Naive thymus-derived CD4-positive, alpha-beta T cell (primary cell): ENCODE measurements at regions not wholly inside any gene's neighbourhood (a gene's known extent, or its start where the extent isn't known, plus 50 kb on each side); places are given as distances from the start of the nearest gene placed in this dataset.
A peak's percentile ranks its signal among the peaks of the same experiment; 100 is the strongest.

ENCODE experiments used
- ATAC-seq: fragments of 150-1000 bp; cut with Tn5 transposase; 2 replicates; pipeline ENCODE4 v1.10.0; 2021; ENCODE audit warnings: mild to moderate bottlenecking, moderate library complexity
- CTCF ChIA-PET: fragments of 350-600 bp; sonication (Branson Sonifier 250); formaldehyde crosslinking; loops from one replicate; lab custom pipeline; 2021; ENCODE audit warnings: antibody characterized with exemption; lab: Charles Lee
- POLR2A ChIA-PET: fragments of 350-600 bp; sonication (Branson Sonifier 250); formaldehyde crosslinking; loops from one replicate; lab custom pipeline; 2021; ENCODE audit warnings: antibody characterized with exemption, inconsistent platforms; lab: Charles Lee
- DNase-seq, 9 donors: peaks; one replicate each; pipeline versions ENCODE4 v3.0.0 to v3.0.0-alpha.2; 2020 to 2022; ENCODE audit warnings: mixed read lengths in 1 of 9
- H3K27ac ChIP-seq: one replicate; pipeline ENCODE4 v1.7.0; 2013; ENCODE audit warnings: mild to moderate bottlenecking, low read depth, low read length, moderate library complexity
- H3K27me3 ChIP-seq, 2 donors: one replicate each; pipeline ENCODE4 v1.7.0; 2013; ENCODE audit warnings: low read length in 2 of 2, mild to moderate bottlenecking in 2 of 2, moderate library complexity in 2 of 2; ENCODE audit not compliant: control insufficient read depth in 2 of 2, insufficient read depth in 2 of 2
- H3K36me3 ChIP-seq, 3 experiments: 1 replicate in 2 of 3; 2 replicates in 1 of 3; pipeline ENCODE4 v1.7.0; 2013; ENCODE audit warnings: low read length in 3 of 3, mild to moderate bottlenecking in 3 of 3, moderate library complexity in 1 of 3; ENCODE audit not compliant: insufficient read depth in 3 of 3, control insufficient read depth in 2 of 3
- H3K4me1 ChIP-seq, 2 donors: one replicate each; pipeline ENCODE4 v1.7.0; 2013; ENCODE audit warnings: low read length in 2 of 2, mild to moderate bottlenecking in 2 of 2, moderate library complexity in 1 of 2; ENCODE audit not compliant: control insufficient read depth in 2 of 2, insufficient read depth in 2 of 2
- H3K4me3 ChIP-seq: 2 replicates; pipeline ENCODE4 v1.7.0; 2013; ENCODE audit warnings: mild to moderate bottlenecking, low read length
- H3K9me3 ChIP-seq, 3 experiments: 1 replicate in 2 of 3; 2 replicates in 1 of 3; pipeline ENCODE4 v1.7.0; 2013; ENCODE audit warnings: low read length in 3 of 3; ENCODE audit not compliant: control insufficient read depth in 2 of 3
- H3K27ac Mint-ChIP-seq, 9 donors: one replicate each; pipeline ENCODE4 v1.8.0; 2020 to 2022; ENCODE audit warnings: mixed read lengths in 9 of 9, mild to moderate bottlenecking in 8 of 9, moderate library complexity in 5 of 9, inconsistent platforms in 2 of 9
- H3K27me3 Mint-ChIP-seq, 5 donors: one replicate each; pipeline ENCODE4 v1.8.0; 2021 to 2022; ENCODE audit warnings: mixed read lengths in 5 of 5, mild to moderate bottlenecking in 1 of 5
- H3K36me3 Mint-ChIP-seq, 5 donors: one replicate each; pipeline ENCODE4 v1.8.0; 2020 to 2022; ENCODE audit warnings: mixed read lengths in 5 of 5, mild to moderate bottlenecking in 3 of 5, inconsistent platforms in 1 of 5
- H3K4me1 Mint-ChIP-seq, 7 donors: one replicate each; pipeline ENCODE4 v1.8.0; 2020 to 2022; ENCODE audit warnings: mixed read lengths in 7 of 7, mild to moderate bottlenecking in 3 of 7, inconsistent platforms in 1 of 7
- H3K4me3 Mint-ChIP-seq, 10 donors: one replicate each; pipeline ENCODE4 v1.8.0; 2020 to 2022; ENCODE audit warnings: mild to moderate bottlenecking in 10 of 10, mixed read lengths in 10 of 10, moderate library complexity in 6 of 10, inconsistent platforms in 2 of 10
- H3K9me3 Mint-ChIP-seq, 11 donors: one replicate each; pipeline ENCODE4 v1.8.0; 2020 to 2022; ENCODE audit warnings: mixed read lengths in 11 of 11, mild to moderate bottlenecking in 4 of 11, inconsistent platforms in 1 of 11, moderate library complexity in 1 of 11
- intact Hi-C, 2 donors: fragments of 100-400 bp; cut with micrococcal nuclease; formaldehyde crosslinking; loops; one replicate each; pipeline ENCODE4 v1.15.1; 2023

DNA sequence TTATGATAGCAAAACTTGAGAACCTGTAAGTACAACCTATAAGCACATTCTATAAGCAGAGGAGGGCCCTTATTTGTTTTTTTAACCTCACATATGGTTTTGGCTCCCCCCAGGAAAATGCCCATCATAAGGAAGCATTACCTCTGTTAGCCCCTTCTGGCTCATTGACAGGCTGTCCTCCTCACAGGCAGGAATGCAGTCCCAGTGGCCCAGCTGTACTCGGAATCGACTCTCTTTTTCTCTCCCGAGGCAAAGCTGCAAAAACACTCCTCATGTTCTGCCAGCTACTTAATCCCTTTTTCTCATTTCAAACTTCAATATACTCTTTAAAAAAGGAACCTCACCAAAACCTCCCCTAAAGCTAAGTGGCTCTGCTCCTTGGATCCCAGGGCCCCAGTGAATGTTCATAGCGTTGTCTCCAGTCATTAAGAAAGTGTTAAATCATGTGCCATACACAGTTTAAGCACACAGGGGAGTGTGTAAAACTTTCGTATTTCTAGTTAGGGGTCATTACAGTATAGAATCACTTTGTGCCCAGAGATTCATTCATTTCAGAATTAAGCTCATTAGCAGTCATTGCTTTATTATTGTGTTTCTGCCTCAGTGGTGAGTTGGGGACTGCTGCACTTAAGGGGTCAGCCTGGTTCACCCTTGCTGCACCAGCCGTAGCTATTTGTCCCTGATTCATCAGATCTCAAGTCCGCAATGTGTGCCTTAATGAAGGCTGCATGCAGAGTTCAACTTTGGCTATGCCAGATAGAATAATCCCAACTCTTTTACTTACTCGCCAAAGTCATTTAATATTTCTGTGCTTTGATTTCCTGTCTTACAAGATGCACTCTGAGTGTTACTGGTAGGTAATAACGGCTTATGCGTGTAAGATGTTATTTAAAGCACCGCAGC lies 57.6 kb downstream of the JRKL start:
- Mint-ChIP-seq H3K4me3 (no peak overlapping the region), H3K27me3 (peaks cover 5 to 31% (median 12%) of the 10 kb centered on the region in 5 donors), H3K9me3 (no peaks in the 10 kb centered on the region), H3K27ac (no peak overlapping the region), H3K36me3 (no peaks in the 10 kb centered on the region), H3K4me1 (no peaks in the 10 kb centered on the region)
- H3K36me3 ChIP-seq: no peaks in the 10 kb centered on the region
- no peak for ATAC-seq
- POLR2A ChIA-PET: no interaction called here
- CTCF ChIA-PET: interaction anchor here (0.9 kb wide), 1 partner anchor 17 kb away, joined by 3 read pairs; no protein-coding TSS in a partner anchor
- H3K4me1 ChIP-seq: no peaks in the 10 kb centered on the region
- intact Hi-C loops: no loop called here
- peaks cover 0 to 4% of the 10 kb centered on the region in 2 donors for H3K27me3 ChIP-seq
- no peak overlapping the region for H3K27ac ChIP-seq
- no peak for DNase-seq
- no peaks in the 10 kb centered on the region for H3K9me3 ChIP-seq
- no peak overlapping the region for H3K4me3 ChIP-seq

DNA sequence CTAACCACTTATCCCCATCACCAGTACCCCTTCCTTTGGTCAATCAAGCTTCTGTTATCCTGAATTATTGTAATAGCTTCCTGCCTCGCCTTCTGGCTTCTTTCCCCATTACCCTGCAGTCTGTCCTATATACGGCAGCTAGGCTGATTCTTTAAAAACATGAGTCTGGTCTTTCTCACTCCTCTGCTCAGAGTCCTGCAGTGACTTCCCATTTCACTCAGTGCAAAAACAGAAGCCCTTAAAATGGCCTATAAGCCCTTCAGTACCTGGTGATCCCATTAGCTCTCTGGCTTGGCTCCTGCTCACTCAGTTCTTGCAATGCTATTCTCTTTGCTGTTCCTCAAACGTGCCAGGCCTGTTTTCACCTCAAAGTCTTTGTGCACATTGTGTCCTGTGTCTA lies 58.4 kb downstream of the JRKL start:
- ATAC-seq (no peak), DNase-seq (no peak)
- no peak overlapping the region for H3K4me3 Mint-ChIP-seq
- CTCF ChIA-PET: interaction anchor here (0.9 kb wide), 1 partner anchor 16 kb away, joined by 3 read pairs; no protein-coding TSS in a partner anchor
- intact Hi-C loops: no loop called here
- Histone ChIP-seq H3K36me3 (no peaks in the 10 kb centered on the region), H3K4me3 (no peak overlapping the region), H3K27ac (no peak overlapping the region), H3K4me1 (no peaks in the 10 kb centered on the region), H3K9me3 (no peaks in the 10 kb centered on the region), H3K27me3 (peaks cover 0 to 4% of the 10 kb centered on the region in 2 donors)
- no peaks in the 10 kb centered on the region for H3K36me3 Mint-ChIP-seq
- POLR2A ChIA-PET: no interaction called here
- no peaks in the 10 kb centered on the region for H3K4me1 Mint-ChIP-seq
- H3K27me3 Mint-ChIP-seq: peaks cover 5 to 29% (median 12%) of the 10 kb centered on the region in 5 donors
- H3K9me3 Mint-ChIP-seq: no peaks in the 10 kb centered on the region
- no peak overlapping the region for H3K27ac Mint-ChIP-seq

DNA sequence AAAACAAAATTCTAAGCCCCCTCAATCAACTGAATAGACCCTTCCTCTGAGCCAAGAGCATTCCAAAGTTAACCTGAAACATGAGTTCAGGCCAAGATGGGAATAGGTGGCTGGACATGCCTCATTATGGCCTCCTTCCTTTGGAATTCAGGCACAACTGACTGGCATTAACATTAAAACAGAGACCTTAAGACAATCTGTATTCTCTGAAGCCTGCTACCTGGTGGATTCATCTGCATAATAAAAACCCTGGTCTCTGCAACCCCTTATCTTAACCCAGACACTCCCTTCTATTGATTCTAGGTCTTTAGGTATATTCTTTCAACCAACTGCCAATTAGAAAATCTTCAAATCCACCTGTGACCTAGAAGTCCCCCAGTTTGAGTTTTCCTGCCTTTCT lies 66.3 kb downstream of the JRKL start:
- no peaks in the 10 kb centered on the region for H3K4me1 ChIP-seq
- DNase-seq (no peak), ATAC-seq (no peak)
- H3K9me3 ChIP-seq: no peaks in the 10 kb centered on the region
- no peak overlapping the region for H3K27ac Mint-ChIP-seq
- H3K4me3 Mint-ChIP-seq: no peak overlapping the region
- no peak overlapping the region for H3K27ac ChIP-seq
- peaks cover 19 to 39% (median 20%) of the 10 kb centered on the region in 5 donors for H3K27me3 Mint-ChIP-seq
- POLR2A ChIA-PET: no interaction called here
- no peaks in the 10 kb centered on the region for H3K4me1 Mint-ChIP-seq
- H3K36me3 Mint-ChIP-seq: no peaks in the 10 kb centered on the region
- no peak overlapping the region for H3K4me3 ChIP-seq
- intact Hi-C loops: no loop called here
- peaks cover 0 to 5% (median 0%) of the 10 kb centered on the region in 11 donors for H3K9me3 Mint-ChIP-seq
- H3K27me3 ChIP-seq: no peaks in the 10 kb centered on the region
- no peaks in the 10 kb centered on the region for H3K36me3 ChIP-seq
- CTCF ChIA-PET: interaction anchor here (1.1 kb wide), 1 partner anchor 1639 kb away, joined by 3 read pairs; no protein-coding TSS in a partner anchor

DNA sequence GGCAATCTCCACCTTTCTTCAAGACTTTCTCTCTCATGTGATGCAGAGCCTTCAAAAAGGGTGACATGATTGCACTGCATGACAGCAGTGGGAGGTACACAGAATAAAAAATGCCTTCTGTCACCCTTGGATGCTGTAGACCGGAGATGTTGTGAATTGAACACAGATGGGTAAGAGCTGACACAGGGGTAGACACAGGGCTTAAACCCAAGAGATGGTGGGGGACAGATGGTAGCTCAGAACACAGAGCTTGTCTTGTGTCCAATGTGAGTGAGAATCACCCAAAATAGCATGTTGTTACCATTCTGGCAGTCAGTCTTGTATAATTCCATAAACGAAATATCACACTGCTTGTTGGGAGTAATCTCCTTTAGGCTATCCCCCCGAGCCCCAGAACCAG lies 69.9 kb downstream of the JRKL start:
- H3K36me3 ChIP-seq: no peaks in the 10 kb centered on the region
- no peak overlapping the region for H3K27ac ChIP-seq
- Mint-ChIP-seq H3K27ac (no peak overlapping the region), H3K36me3 (no peaks in the 10 kb centered on the region), H3K27me3 (peaks cover 21 to 47% (median 31%) of the 10 kb centered on the region in 5 donors), H3K4me1 (peaks cover 0 to 7% (median 6%) of the 10 kb centered on the region in 7 donors), H3K9me3 (peaks cover 0 to 5% (median 0%) of the 10 kb centered on the region in 11 donors), H3K4me3 (no peak overlapping the region)
- ChIA-PET CTCF (no interaction called here), POLR2A (no interaction called here)
- no peaks in the 10 kb centered on the region for H3K9me3 ChIP-seq
- intact Hi-C loops: no loop called here
- ATAC-seq (no peak), DNase-seq (no peak)
- peaks cover 0 to 3% of the 10 kb centered on the region in 2 donors for H3K27me3 ChIP-seq
- H3K4me3 ChIP-seq: no peak overlapping the region
- peaks cover 0 to 3% of the 10 kb centered on the region in 2 donors for H3K4me1 ChIP-seq

DNA sequence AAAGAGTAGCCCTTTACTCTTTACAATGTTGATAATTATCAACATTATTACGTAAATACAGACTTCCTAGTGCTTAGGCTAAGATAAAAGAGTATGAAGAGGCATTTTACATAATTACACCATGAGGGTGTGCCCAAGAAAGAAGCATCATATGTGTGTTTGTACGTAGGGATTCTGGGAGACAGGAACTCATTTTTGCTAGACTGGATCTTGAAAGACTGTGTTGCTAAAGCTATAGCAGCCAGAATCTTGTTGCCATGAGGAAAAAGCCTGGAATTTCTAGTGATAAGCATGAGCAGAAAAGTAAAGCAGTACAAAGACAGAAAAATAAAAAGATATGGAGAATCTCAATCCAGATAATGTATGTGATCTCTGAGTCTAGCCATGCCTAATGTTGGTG lies 72.1 kb downstream of the JRKL start:
- no peaks in the 10 kb centered on the region for H3K36me3 Mint-ChIP-seq
- peaks cover 12 to 31% (median 22%) of the 10 kb centered on the region in 5 donors for H3K27me3 Mint-ChIP-seq
- intact Hi-C loops: no loop called here
- peaks cover 0 to 8% (median 6%) of the 10 kb centered on the region in 7 donors for H3K4me1 Mint-ChIP-seq
- Histone ChIP-seq H3K4me1 (peaks cover 0 to 3% of the 10 kb centered on the region in 2 donors), H3K9me3 (no peaks in the 10 kb centered on the region), H3K27me3 (peaks cover 0 to 3% of the 10 kb centered on the region in 2 donors), H3K4me3 (no peak overlapping the region), H3K27ac (no peak overlapping the region), H3K36me3 (no peaks in the 10 kb centered on the region)
- ChIA-PET POLR2A (no interaction called here), CTCF (no interaction called here)
- ATAC-seq: no peak
- DNase-seq: no peak
- H3K27ac Mint-ChIP-seq: peak overlapping the region in 1 of 9 donors; percentile 3
- H3K4me3 Mint-ChIP-seq: no peak overlapping the region
- H3K9me3 Mint-ChIP-seq: no peaks in the 10 kb centered on the region

DNA sequence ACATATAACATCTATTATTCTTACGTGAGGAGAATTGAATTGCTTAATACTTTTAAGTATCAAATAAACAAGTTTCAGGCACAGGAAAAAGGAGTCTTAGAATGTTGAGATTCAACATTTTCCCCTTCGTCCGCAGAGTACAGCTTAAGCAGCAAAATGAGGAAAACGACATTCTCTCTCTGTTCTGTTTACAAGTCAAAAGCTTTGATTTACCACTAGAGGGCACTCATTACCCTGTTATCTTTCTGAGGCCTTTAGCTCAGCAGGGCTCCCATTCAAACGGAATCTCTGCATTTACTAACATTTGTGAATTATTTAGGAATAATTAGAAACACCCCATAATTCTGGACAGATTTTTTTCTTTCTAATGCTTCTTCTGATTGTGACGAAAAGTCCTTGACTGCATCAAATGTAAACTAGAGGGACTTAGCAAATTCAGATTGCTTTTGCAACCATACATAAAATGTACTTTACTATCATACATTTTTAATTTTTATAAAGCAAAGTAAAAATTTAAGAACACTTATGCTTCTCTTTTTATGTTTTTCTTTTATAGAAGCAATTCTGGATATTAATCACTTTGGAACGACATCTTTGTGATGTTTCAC lies 75.0 kb downstream of the JRKL start:
- CTCF ChIA-PET: interaction anchor here (0.6 to 1.9 kb wide), 7 partner anchors 9 to 1534 kb away, joined by 3 to 15 read pairs (median 3); no protein-coding TSS in a partner anchor
- intact Hi-C loops: loop anchor here (1.0 to 2.0 kb wide), 2 partner anchors 629 to 676 kb away; no protein-coding TSS in a partner anchor
- Histone ChIP-seq H3K36me3 (no peaks in the 10 kb centered on the region), H3K27me3 (peaks cover 0 to 3% of the 10 kb centered on the region in 2 donors), H3K4me1 (peaks cover 0 to 3% of the 10 kb centered on the region in 2 donors), H3K9me3 (no peaks in the 10 kb centered on the region), H3K4me3 (no peak overlapping the region), H3K27ac (no peak overlapping the region)
- H3K36me3 Mint-ChIP-seq: no peaks in the 10 kb centered on the region
- DNase-seq (peak in 7 of 9 donors; percentile 12 to 64 (median 54)), ATAC-seq (peak; percentile 79)
- peak overlapping the region in 6 of 10 donors; percentile 64 to 76 (median 73) for H3K4me3 Mint-ChIP-seq
- H3K27me3 Mint-ChIP-seq: peaks cover under 1 to 16% (median 13%) of the 10 kb centered on the region in 5 donors
- H3K4me1 Mint-ChIP-seq: peaks cover 0 to 8% (median 6%) of the 10 kb centered on the region in 7 donors
- POLR2A ChIA-PET: no interaction called here
- no peaks in the 10 kb centered on the region for H3K9me3 Mint-ChIP-seq
- peak overlapping the region in 1 of 9 donors; percentile 25 for H3K27ac Mint-ChIP-seq
